ENCODE measurements at regions not wholly inside any gene's neighbourhood (a gene's known extent, or its start where the extent isn't known, plus 50 kb on each side); places are given as distances from the start of the nearest gene placed in this dataset.

- TF ChIP-seq CTCF (IDR thresholded peaks at IDR 0.05; ENCODE audit: low read depth, low read length): no peak
- DNase-seq (ENCODE audit: extremely low read depth, low read depth): no peak
Measured at GRCh38 chr2:142602418-142602989, 275.0 kb upstream of the KYNU start.

DNA sequence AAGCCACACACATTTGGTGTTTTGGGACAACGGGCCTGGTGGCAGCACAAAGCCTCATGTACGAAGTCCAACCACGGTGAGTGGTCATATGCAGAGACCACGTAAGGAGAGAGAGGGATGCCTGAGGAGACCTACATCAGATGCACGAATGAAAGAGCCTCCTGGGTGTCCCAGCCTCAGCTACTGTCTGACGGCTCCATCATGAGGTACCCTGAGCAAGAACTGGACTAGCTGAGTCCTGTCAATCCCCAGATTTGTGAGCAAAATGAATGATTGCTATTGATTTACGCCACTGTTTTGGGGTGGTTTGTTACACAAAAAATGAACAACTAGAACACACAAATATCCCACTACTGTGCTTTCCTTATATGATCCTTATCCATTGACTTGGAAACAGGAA lies 275.7 kb upstream of the KYNU start:
- TF ChIP-seq CTCF (IDR thresholded peaks at IDR 0.05; ENCODE audit: low read depth, low read length): no peak
- no peak for DNase-seq (ENCODE audit: extremely low read depth, low read depth)

DNA sequence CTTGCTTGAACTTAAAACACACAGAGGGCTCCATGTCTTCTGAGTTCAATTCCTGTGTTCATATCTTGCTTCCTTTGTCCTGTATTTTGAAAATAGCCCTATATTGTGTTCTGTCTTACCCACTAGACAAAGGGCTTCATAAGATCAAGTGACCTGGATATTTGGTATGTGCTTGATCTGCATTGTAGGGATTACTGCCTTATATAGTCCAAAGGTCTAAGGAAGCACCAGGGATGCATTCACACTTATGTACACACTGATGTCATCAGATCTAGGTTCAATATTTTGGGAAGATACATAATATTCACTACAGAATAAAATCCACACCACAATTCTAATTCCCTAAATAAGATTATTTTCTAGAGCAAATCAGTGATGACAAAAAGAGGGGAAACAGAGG lies 278.0 kb upstream of the KYNU start:
- no peak for DNase-seq (ENCODE audit: extremely low read depth, low read depth)
- TF ChIP-seq CTCF (IDR thresholded peaks at IDR 0.05; ENCODE audit: low read depth, low read length): no peak

DNA sequence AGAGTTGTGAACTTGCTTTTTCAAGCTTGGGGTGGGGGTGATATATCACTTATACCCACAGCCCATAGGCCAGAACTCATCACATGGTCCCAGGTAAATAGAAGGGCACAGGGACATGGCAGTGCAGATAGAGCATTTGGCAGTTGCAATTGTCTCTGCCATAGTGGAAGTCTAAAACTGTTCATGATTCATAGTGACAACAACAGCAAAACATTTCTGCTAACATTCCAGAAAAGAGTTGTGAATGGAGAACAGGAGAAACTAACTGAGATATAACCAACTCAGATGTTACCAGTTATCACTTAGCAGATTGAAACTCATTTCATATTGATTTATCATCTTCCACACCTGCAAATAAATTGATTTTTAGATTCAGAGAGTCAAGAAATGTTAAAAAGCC lies 278.6 kb upstream of the KYNU start:
- DNase-seq (ENCODE audit: extremely low read depth, low read depth): no peak
- no peak for TF ChIP-seq CTCF (IDR thresholded peaks at IDR 0.05; ENCODE audit: low read depth, low read length)

GRCh38 chr2:142596334-142597088 lies 281.0 kb upstream of the KYNU start:
- DNase-seq (ENCODE audit: extremely low read depth, low read depth): no peak

DNA sequence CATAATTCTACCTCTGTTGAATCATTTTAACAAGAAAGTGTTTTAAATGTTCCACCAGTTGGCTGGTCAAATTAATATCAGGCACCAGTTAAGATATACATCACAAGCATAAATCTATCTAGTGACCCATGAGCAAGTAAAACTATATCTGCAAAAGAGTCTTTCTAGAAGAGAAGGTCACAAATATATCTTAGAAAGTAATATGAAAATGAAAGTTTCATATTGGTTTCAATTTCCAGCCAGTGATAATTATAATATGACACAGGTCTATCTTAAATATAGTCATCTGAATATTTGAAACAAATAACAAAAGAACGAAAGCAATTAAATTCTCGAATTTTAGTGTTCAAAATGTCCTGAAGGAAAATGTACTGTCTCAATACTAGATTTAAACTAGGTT lies 282.5 kb upstream of the KYNU start:
- no peak for TF ChIP-seq CTCF (IDR thresholded peaks at IDR 0.05; ENCODE audit: low read depth, low read length)
- DNase-seq (ENCODE audit: extremely low read depth, low read depth): no peak

More at GRCh38 chr2:142596334-142597088, 281.0 kb upstream of the KYNU start:
- no peak for TF ChIP-seq CTCF (IDR thresholded peaks at IDR 0.05; ENCODE audit: low read depth, low read length)

GRCh38 chr2:142592171-142592570 lies 285.3 kb upstream of the KYNU start:
- DNase-seq (ENCODE audit: extremely low read depth, low read depth): no peak
- TF ChIP-seq CTCF (IDR thresholded peaks at IDR 0.05; ENCODE audit: low read depth, low read length): no peak
